ENCODE measurements at regions not wholly inside any gene's neighbourhood (a gene's known extent, or its start where the extent isn't known, plus 50 kb on each side); places are given as distances from the start of the nearest gene placed in this dataset.

DNA sequence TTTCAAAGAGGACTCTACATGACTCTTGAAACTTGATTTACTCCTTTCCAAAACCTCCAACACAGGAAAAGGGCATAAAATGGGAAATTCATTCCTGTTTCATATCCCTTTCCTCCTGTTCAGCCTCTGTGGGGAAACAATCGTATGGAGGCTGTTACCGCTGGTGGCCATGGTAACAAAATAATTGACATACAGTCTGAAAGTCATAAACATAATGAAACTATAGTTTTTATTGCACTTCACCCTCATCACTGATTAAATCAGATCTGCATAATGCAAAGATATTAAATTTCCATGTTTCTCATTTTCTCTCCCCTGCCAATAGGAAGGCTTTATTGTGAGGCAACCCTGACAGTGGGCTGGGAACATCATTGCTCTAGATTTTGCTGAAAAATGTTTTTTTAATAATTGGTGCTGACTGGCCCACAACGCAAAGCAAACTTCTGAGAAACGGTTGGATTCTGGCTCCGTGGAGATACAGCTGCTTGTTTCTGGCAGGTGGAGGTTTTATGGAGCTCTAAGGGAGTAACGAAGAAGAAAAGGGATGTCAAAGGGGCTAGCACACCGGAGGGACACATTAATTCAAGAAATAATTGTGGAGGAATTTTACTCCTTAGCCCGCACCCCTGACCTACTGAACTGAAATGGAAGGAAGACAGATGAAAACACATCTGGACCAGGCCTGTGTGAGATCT is 154.2 kb upstream of the SHISA6 start:
- no peak overlapping the region for H3K4me3 ChIP-seq (replicated peaks; ENCODE audit: low read depth, low read length)
- TF ChIP-seq CTCF (IDR thresholded peaks at IDR 0.05; ENCODE audit: low read depth, low read length, missing control alignments), result no peak
- no peak for DNase-seq (ENCODE audit: extremely low read depth, low read depth)

GRCh38 chr17:11082559-11082958 is 158.5 kb upstream of the SHISA6 start:
- DNase-seq (ENCODE audit: extremely low read depth, low read depth), result no peak
- TF ChIP-seq CTCF (IDR thresholded peaks at IDR 0.05; ENCODE audit: low read depth, low read length, missing control alignments), result no peak
- H3K4me3 ChIP-seq (replicated peaks; ENCODE audit: low read depth, low read length), result no peak overlapping the region

GRCh38 chr17:11081342-11081741 is 159.7 kb upstream of the SHISA6 start:
- TF ChIP-seq CTCF (IDR thresholded peaks at IDR 0.05; ENCODE audit: low read depth, low read length, missing control alignments), result no peak
- no peak overlapping the region for H3K4me3 ChIP-seq (replicated peaks; ENCODE audit: low read depth, low read length)
- DNase-seq (ENCODE audit: extremely low read depth, low read depth), result no peak

DNA sequence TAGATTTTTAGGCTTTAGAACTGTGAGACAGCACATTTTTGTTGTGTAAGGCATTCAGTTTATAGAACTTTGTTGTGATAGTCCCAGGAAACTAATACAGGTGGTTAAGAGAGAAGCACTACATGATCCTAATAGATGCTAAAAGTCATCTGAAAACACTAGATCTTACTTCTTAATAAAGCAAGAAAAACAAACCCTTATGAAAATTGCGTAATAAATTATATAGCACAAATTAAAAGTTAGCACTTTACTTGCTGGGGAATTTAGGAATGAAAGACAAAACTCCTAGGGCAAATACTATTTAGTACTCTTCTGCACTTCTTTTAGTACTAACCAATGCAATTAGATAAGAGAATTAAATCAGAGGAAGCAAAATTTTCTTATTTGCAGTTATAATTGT is 163.3 kb upstream of the SHISA6 start:
- no peak for TF ChIP-seq CTCF (IDR thresholded peaks at IDR 0.05; ENCODE audit: low read depth, low read length, missing control alignments)
- no peak overlapping the region for H3K4me3 ChIP-seq (replicated peaks; ENCODE audit: low read depth, low read length)
- DNase-seq (ENCODE audit: extremely low read depth, low read depth), result no peak

DNA sequence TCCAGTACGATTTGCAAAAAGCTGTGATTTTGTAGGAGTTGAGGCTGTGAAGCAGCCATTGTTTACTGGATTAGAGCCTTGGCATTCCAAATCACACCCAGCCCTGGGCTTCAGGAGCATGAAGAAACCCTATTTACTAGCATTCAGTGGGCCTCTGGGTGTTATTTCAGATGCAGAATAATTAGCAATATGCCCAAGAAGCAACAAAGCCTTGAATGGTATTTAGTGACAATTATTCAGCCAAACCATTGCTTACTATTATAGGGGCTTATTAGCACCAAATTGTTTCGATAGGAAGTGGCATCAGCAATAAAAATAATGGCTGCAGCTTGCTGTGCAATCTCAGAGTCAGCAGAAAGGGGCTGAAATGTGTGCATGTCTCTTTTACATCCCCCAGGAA is 166.6 kb upstream of the SHISA6 start:
- no peak overlapping the region for H3K4me3 ChIP-seq (replicated peaks; ENCODE audit: low read depth, low read length)
- no peak for TF ChIP-seq CTCF (IDR thresholded peaks at IDR 0.05; ENCODE audit: low read depth, low read length, missing control alignments)

DNA sequence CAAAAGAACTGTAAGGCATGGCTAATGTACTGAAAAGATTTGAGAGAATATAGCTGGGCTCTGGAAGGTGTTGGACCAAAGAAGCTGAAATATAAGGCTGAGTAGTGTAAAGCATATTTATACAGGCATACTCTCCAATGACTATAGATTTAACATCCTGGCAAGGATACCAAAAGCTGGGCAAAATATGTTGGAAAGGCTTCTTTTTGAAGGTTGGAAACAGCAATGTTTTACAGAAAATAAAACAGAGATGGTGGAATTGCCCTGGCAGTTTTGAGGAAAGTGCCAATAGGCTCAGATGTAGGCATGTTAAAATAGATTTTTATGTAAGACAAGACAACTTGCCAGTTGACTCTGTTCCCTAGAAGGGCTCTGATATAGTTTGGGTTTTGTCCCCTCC is 184.1 kb upstream of the SHISA6 start:
- no peak for TF ChIP-seq CTCF (IDR thresholded peaks at IDR 0.05; ENCODE audit: low read depth, low read length, missing control alignments)
- H3K4me3 ChIP-seq (replicated peaks; ENCODE audit: low read depth, low read length), result no peak overlapping the region
- no peak for DNase-seq (ENCODE audit: extremely low read depth, low read depth)

More for the DNA sequence above, 166.6 kb upstream of the SHISA6 start:
- DNase-seq (ENCODE audit: extremely low read depth, low read depth), result no peak

GRCh38 chr17:11053846-11054245 is 187.2 kb upstream of the SHISA6 start:
- TF ChIP-seq CTCF (IDR thresholded peaks at IDR 0.05; ENCODE audit: low read depth, low read length, missing control alignments), result no peak
- H3K4me3 ChIP-seq (replicated peaks; ENCODE audit: low read depth, low read length), result no peak overlapping the region
- no peak for DNase-seq (ENCODE audit: extremely low read depth, low read depth)
